ENCODE measurements at regions not wholly inside any gene's neighbourhood (a gene's known extent, or its start where the extent isn't known, plus 50 kb on each side); places are given as distances from the start of the nearest gene placed in this dataset.
A peak's percentile ranks its signal among the peaks of the same experiment; 100 is the strongest.

DNA sequence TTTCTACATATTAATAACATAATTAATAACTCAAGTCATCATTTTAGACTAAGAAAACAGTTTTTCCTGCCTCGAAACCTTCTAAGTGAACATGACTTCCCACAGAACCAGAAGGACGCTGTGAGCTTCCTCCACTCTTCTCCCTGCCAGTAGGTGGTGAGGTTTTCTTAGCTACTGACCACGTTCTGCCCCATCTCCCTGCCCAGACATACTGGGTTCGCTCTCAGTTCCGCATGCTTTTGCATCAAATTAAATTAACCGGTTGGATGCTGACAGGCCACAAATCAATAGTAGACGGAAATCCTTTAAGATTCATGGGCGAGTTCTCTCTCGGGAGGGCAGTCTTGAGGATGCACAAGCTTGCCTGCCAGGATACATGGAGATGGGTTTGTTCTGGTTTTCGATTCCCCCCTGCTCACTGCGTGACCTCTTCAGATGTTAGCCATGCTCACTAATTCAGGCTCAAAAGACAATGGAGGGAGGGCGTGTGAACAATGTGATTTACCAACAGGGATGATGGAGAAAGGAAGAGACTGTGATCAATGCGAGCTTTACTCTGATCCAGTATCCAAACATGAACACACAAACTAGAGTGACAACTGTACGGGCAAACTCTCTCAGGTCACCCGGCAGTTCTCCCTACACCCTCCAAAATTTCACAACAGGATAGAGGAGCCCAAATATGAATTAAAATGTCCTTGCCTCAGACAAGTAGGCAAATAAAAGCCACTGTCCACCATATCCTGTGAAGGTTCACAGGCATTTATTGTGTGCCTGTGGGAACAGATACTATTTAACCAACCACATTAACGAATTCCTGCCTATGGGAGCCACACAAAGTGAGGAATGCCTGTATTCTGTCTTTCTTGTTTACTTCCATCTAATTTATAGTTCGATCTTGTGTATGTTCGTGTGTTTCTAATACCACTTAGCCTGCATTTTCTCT is 375.7 kb downstream of the EIPR1 start:
- TF ChIP-seq POLR2A (IDR thresholded peaks at IDR 0.05) = no peak
- TF ChIP-seq, protein P1, sequence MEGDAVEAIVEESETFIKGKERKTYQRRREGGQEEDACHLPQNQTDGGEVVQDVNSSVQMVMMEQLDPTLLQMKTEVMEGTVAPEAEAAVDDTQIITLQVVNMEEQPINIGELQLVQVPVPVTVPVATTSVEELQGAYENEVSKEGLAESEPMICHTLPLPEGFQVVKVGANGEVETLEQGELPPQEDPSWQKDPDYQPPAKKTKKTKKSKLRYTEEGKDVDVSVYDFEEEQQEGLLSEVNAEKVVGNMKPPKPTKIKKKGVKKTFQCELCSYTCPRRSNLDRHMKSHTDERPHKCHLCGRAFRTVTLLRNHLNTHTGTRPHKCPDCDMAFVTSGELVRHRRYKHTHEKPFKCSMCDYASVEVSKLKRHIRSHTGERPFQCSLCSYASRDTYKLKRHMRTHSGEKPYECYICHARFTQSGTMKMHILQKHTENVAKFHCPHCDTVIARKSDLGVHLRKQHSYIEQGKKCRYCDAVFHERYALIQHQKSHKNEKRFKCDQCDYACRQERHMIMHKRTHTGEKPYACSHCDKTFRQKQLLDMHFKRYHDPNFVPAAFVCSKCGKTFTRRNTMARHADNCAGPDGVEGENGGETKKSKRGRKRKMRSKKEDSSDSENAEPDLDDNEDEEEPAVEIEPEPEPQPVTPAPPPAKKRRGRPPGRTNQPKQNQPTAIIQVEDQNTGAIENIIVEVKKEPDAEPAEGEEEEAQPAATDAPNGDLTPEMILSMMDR (IDR thresholded peaks at IDR 0.05) = peak in 1 of 5 experiments; percentile 17
- TF ChIP-seq POLR2AphosphoS5 (IDR thresholded peaks at IDR 0.05) = no peak
- no peak for TF ChIP-seq EP300 (IDR thresholded peaks at IDR 0.05; ENCODE audit: low read depth)
